Kidney capillary endothelial cell (primary cell): ENCODE measurements at regions not wholly inside any gene's neighbourhood (a gene's known extent, or its start where the extent isn't known, plus 50 kb on each side); places are given as distances from the start of the nearest gene placed in this dataset.

ENCODE experiments used
- DNase-seq: peaks from one replicate; pipeline ENCODE4 v3.0.0-alpha.2; 2018; ENCODE audit warnings: low spot score

GRCh38 chr19:31223740-31224534, 125.3 kb downstream of the TSHZ3 start:
- DNase-seq, result peak; percentile 86

GRCh38 chr19:31220540-31220939, 128.7 kb downstream of the TSHZ3 start:
- peak; percentile 33 for DNase-seq

- peak; percentile 6 for DNase-seq
These were observed 134.2 kb downstream of the TSHZ3 start for GRCh38 chr19:31214997-31215396.

GRCh38 chr19:31214086-31214485, 135.2 kb downstream of the TSHZ3 start:
- DNase-seq, result peak; percentile 98

- DNase-seq, result no peak
These were observed 138.1 kb downstream of the TSHZ3 start for GRCh38 chr19:31211088-31211487.

GRCh38 chr19:31205887-31206518, 143.2 kb downstream of the TSHZ3 start:
- no peak for DNase-seq

- DNase-seq, result no peak
These were observed 145.1 kb downstream of the TSHZ3 start for GRCh38 chr19:31204115-31204514.

- no peak for DNase-seq
These were observed 164.0 kb downstream of the TSHZ3 start for GRCh38 chr19:31185261-31185660.

- no peak for DNase-seq
These were observed 167.7 kb downstream of the TSHZ3 start for GRCh38 chr19:31181535-31181934.

- no peak for DNase-seq
These were observed 168.3 kb downstream of the TSHZ3 start for GRCh38 chr19:31180907-31181306.

GRCh38 chr19:31179471-31179852, 169.8 kb downstream of the TSHZ3 start:
- no peak for DNase-seq

- DNase-seq, result no peak
These were observed 170.3 kb downstream of the TSHZ3 start for GRCh38 chr19:31178833-31179470.

GRCh38 chr19:31177246-31177645, 172.0 kb downstream of the TSHZ3 start:
- no peak for DNase-seq

GRCh38 chr19:31175564-31176348, 173.5 kb downstream of the TSHZ3 start:
- DNase-seq, result no peak

GRCh38 chr19:31174948-31175347, 174.3 kb downstream of the TSHZ3 start:
- DNase-seq, result no peak

- no peak for DNase-seq
These were observed 175.2 kb downstream of the TSHZ3 start for GRCh38 chr19:31173991-31174390.

GRCh38 chr19:31171936-31172335, 177.3 kb downstream of the TSHZ3 start:
- DNase-seq, result no peak

- no peak for DNase-seq
These were observed 179.2 kb downstream of the TSHZ3 start for GRCh38 chr19:31170046-31170445.

- no peak for DNase-seq
These were observed 181.1 kb downstream of the TSHZ3 start for GRCh38 chr19:31168106-31168625.

- no peak for DNase-seq
These were observed 181.5 kb downstream of the TSHZ3 start for GRCh38 chr19:31167690-31168089.

- DNase-seq, result no peak
These were observed 183.0 kb downstream of the TSHZ3 start for GRCh38 chr19:31166206-31166605.

- no peak for DNase-seq
These were observed 184.4 kb downstream of the TSHZ3 start for GRCh38 chr19:31164791-31165251.
